NOMO-1 treated with dmso at 0.1 percent for 144 hours (cell line): ENCODE measurements at regions not wholly inside any gene's neighbourhood (a gene's known extent, or its start where the extent isn't known, plus 50 kb on each side); places are given as distances from the start of the nearest gene placed in this dataset.

Experiments
- DNase-seq: peaks from one replicate; lab custom pipeline; 2025; ENCODE audit not compliant: unreplicated experiment; lab: John Stamatoyannopoulos, UW

DNA sequence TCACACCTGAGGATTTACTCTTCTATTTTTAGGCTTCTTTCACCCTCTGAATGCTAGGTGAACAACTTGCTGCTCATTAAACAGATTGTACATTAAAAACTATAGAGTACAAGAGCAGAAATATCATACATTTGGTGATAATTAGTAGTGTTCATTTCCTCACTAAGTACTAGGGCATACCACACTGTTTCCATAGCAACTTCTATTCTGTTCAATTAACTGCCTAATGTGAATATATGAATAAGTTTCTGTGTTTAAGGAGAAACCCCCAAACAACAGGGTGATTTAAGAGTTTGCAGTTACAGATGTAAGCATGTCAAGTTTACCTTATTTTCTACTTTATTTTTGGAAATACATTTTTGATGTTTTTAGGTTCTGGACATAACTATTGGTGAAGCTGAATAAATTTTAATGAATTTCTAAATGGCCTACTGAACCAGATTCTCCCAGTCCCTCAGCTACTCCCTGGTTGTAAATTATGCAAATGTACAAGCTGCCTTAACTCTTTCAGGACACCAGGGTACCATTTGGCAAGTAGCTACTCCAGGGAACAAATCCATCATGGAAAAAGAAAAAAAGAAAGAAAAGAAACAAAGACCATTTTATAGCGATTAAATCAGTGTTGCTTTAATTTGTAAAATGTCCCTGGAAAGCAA is 199.8 kb upstream of the NAV3 start:
- DNase-seq, result no peak

DNA sequence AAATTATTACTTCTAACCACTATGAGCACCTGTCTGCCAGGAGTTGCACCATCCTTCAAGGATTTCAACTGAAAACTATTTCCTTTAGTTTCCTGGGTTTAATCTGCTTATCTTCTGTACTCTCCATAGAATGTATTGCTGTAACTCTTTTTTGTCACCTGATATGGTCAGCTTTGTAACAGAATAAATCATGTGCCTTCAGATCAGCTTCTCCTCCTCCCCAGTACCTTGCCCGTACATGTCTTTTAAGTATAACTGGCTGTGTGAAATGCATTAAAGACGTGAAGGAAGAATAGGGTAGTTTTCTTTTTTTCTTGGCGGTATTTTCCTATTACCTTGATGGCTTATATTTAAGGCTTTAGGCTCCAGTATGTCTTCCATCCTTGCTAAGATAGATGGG is 200.3 kb upstream of the NAV3 start:
- no peak for DNase-seq

DNA sequence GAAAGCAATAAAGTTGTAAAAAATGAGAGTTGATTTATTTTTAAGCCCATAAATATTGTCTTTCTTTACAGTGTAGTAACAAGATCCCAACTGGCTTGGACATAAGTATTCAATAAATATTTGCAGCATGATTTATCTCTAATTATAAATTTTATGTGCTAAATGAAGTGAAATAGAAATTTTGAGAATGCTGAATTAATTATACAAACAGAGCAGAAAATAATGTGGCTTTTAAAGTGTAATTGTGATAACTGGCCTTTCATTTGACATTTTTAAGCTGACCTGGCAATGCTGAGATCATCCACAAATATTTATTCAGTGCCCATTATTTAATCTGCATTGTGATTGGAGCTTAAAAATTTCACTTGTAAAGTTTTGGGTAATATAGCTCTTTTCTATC is 201.6 kb upstream of the NAV3 start:
- DNase-seq, result no peak

DNA sequence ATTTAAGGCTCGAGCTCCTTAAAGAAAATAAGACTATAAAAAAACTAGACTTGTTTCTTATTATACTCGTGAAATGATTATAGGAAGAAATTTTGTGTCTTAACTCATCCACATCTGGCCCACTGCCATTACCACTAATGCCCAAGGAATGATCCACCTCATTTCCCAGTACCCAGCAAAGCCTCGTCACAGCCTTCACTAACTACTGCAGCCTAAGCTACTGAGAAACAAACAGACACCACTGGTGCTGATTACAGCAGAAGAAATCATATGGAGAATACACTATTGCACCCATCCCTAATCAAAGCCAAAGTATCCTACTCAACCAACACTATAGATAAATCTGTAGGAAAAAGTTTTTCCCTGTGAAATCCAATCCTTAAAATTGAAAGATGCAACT is 205.3 kb upstream of the NAV3 start:
- DNase-seq, result no peak

DNA sequence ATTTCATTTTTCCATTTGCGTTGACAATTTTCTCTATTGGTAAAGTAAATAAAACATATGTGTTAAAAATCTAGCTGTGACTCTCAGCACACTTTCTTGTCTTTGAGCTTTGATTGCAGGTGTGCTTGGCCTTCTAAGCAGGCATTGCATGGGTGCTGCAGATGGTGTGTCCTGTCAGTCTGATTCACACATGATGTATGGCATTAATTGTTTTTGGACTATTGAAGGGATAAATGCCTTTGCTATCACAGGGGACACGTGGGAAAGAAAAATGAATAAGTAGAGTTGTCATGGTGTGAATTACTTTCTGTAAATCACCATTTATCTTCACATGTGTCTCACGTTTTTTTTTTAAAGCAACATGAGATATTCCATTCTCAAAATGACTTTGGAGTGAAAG is 211.3 kb upstream of the NAV3 start:
- no peak for DNase-seq

DNA sequence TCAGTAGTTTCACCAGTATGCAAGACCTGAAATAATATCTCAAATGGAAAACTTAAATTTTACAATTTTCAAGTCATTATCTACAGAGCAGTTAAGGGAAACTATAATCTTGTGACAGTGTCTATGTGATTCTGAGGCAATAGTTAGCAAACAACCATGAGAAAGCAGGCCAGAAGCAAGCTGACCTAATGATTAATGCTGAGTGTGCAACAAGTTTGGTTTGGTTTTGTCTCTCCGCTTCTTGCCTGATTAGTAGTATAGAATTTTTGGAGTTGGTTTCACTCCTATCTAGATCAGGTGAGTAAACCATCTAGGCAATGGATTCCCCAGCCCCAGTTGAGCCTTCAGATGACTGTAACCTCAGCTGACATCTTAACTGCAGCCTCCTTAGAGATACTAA is 212.9 kb upstream of the NAV3 start:
- DNase-seq, result no peak

DNA sequence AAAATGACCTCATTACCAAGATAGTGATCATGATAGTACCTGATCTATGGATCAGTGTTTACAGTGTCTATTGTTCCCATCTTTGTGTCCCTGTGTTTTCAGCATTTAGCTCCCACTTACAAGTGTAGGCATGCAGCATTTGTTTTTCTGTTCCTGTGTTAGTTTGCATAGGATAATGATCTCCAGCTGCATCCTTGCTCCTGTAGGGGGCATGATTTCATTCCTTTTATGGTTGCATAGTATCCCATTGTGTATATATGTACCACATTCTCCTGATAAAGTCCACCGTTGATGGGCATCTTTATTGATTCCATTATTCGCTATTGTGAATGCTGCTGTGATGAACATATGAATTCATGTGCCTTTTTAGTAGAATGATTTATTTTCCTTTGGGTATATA is 215.4 kb upstream of the NAV3 start:
- DNase-seq, result no peak

DNA sequence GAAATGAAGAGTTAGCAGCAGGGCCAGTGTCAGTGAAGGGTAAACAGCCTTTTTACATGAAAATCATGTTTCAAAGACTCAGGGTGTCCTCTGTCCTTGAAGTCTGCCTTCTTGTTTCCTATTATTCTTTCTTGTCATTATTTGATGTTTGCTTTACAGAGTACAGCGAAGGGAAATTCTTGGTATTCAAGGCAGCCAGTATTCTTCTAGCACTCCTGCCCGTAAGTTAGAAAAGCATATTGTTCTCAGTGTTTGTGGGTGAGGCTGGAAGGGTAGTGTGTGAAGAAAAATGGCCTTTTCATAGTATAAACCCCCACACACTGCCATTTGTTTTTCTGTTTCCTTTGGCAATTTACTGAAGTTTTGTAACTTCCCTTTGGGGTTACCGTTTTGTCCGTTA is 217.3 kb upstream of the NAV3 start:
- DNase-seq, result no peak

DNA sequence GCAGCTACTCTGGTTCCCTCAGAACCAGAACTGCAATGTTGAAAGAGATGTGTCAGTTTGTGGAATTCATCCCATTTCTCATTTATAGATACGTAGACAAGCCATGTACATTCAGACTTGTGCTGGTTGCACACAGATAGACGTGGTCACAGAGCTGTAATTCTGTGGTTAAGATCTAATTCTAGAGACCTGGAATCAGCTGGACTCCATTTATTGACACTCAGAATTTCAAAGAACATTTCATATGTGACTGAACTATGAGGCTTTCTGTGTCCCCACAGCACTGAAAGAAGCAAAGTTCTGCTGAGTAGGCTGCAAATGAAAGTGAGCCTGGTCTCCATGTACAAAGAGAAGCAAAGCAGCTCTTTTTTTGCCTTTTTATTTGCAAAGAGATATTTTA is 220.2 kb upstream of the NAV3 start:
- DNase-seq, result no peak

DNA sequence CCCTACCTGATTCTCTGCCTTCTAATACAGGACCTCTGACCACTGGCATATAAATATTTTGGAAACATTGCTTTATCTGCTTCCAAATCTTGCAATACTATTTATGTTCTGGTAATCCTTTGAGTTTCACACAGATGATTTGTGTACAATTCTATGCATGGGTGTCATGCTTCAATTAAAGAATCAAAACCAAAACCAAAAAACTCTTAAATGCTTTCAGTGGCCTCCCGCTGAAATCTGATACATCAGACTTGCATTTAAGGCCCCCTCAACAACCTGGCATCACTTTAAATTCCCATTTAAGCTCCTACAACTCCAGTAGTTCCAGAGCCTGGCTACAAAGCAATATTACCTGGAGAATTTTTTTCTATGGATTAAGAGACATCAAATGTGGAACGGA is 221.7 kb upstream of the NAV3 start:
- DNase-seq, result no peak

DNA sequence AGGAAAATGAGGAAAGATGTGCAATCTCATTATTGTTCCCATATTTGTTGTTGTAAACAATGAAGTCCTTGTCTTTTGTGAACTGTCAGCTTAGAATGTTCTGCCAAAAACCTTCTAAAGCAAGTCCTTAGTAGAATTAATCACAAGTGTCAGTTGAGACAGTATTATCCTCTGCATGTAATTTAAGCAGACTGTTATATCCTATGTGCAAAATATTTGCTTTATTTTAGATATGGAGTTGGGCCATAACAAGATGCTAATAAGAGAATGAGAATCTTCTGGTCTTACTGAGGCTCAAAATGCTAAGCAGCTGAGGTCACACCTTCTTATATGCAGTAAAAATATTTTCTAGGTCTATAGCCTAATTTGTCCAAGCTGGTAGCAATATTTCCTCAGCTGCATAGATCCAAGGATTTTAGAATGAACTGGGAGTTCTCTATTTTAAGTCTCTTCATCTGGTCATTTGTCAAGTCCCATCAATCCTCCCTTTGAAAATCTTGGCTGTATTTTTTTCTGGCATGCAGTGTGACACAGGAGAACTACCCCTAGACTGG is 222.3 kb upstream of the NAV3 start:
- DNase-seq, result no peak

DNA sequence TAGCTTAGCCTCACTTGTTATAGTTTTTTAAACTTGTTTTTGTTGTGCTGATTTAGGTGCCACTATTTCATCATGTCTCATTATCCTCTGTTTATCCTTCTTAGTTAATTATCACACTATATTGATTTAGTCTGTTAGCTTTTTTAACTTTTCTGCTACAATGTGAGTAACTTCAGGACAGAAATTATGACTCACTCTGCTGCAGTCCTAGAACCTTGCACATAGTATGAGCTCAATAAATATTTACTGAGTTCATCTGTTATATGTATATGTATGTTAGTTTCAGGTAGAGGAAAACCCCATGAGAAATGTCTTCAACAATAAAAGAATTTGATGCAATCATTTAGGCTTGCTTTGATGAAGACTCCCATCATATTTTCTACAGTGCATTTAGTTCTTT is 224.3 kb upstream of the NAV3 start:
- DNase-seq, result no peak

DNA sequence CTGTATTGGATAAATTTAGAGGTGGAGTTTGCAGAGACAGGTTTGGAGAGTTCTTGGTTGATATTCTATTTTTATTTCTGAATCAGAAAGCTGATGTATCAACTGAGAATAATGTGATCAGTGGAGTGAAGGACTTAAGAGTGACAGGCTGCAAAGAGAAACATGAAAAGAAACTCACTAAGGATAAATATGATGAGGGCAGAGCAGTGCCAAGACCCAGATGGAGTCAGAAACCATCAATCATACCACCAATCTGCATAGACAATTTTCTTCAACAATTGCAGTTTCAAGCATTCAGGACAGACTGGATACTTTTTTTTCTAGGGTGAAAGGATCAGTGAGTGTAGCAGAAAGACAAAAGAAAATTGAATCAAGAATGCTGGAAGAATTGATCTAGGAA is 226.7 kb upstream of the NAV3 start:
- DNase-seq, result no peak

DNA sequence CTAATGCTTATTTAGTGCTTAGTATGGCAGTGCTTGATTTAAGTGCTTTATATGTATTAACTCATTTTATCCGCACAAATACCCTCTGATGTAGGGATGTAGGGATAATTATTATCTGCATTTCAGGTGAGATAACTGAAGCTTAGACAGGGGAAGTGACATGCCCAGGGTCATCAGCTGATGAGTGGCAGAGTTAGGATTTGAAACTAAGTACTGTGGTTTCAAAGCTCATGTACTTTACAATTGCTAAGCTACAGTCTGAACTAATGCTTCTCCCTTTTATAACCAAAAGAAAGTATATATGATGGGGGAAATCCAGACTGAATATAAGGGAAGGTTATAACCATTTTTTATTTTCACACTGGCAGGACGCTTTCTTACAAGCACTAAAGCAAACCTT is 229.6 kb upstream of the NAV3 start:
- no peak for DNase-seq

DNA sequence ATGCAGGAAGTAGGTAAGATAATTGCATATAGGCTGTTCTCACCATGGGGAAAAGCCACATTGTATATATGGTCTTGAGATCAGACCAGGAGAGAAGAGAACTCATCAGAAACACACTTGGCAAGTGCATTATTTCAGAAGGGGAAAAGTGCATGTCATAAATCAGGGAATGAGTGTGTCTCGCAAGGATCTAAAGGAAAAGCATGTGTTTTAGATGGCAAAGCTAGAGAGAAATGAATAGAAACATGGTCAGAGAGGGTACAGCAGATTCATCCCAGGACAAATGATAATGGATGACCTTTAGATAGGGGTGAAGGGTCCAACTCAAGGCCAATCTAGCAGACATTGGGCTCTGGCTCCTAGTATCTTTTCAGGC is 230.2 kb upstream of the NAV3 start:
- DNase-seq, result no peak

DNA sequence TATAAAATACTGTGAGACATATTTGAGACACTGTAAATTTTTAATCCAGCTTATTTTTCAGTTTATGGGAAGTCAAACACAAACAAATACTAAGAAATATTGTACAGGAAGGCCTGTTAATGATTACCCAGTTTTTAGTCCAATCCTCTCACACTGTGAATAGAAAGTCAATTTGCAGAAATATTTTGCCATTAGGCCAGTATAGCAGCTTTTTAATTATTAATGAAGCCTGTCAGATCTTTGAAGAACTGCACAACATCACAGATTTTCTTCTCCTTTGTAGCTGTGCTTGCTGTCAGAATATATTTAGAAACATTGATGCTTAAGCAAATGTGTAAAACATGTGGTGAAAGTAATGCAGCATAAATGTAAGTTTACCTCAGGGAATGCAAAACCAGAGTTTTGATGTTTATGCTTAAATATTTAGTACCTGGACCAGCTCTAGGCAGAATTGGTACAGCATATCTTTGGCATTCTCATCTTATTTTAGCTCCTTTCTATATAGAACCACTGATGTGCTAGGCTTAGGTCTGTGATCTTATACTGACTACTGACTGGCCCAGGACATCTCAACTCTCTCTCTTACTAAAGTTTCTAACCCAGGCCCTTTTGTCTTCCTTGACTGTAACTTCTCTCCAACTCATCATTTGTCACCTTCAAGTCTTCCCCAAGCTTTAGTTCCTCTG is 230.8 kb upstream of the NAV3 start:
- DNase-seq, result no peak

DNA sequence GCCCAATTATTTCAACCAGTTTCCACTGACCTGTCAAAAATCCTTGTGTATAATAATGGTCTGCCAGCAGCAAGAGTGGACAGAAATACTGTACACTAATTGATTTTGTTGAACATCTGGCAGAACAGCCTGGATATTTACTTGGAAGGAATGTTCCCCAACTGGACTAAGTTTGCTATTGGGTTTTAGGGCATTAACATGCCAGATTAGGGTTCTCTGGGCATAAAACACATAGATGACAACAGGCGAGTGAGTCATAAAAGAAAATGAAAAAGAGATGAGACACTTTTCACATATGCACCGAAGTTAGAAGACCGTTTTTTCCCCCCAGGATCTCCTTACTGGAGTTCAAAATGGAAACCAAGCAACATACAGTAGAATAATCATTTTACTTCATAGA is 236.3 kb upstream of the NAV3 start:
- no peak for DNase-seq

DNA sequence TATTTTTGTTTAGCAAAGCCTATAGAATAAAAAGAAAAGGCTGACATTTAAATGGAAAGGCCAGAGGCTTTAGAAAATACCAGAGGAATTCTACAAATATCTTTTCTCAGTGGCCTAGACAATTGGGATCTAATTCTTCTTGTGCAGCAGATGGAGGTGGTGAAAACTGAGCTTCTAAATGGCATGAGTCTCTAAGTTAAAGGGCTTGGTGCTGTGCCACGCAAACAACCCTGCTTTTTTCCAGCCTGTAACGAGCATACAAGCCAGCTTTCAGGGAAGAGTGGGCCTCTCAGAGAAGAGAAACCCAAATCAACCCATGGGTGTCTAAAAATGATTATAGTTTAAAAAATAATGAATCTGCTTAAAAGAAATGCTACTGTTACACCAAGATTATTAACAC is 237.9 kb upstream of the NAV3 start:
- DNase-seq, result no peak

DNA sequence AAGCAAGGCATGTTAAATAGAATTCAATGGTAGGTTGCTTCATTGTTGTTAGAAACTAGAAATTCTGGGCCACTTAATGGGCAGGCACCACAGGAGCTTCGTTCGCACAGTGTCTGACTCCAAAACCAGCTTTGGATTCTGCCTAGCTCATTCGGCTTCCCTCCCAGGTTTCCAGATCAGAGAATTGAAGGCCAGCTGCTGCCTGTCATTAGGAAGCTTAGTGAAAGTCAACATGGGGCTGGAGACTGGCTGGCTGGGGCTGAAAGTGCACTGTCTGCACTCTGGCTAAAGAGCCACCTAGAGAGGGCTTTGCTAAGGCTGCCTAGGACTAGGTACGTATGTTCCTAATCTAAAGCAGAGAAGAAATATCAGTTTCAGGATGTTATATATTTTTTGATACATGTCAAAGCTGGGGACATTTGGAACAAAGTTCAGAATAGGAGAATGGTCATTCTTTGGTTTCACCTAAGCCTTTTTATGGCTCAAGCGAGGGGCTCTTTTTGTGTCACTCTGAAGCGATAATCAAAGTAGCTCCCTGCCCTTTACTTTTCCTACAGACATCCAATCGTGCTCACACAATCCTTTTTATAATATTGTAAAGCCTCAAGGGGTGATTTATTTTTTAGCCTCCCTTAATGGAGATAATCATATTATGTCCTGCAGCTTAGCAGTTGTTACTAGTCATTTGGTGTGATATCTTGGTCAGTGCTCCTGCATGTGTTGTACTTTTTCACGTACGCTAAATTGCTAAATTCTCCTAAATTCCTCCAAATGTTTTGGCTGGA is 238.5 kb upstream of the NAV3 start:
- no peak for DNase-seq

DNA sequence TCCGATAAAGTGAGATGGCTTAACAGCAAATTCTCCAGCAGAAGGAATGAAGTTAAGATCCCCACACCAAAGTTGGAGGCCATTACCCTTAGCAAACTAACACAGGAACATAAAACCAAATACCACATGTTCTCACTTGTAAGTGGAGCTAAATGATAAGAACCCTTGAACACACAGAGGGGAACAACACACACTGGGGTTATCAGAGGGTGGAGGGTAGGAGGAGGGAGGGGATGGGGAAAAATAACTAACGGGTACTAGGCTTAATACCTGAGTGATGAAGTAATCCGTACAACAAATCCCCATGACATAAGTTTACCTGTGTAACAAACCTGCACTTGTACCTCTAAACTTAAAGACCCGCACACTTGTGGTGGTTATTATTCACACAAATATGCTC is 240.4 kb upstream of the NAV3 start:
- no peak for DNase-seq

DNA sequence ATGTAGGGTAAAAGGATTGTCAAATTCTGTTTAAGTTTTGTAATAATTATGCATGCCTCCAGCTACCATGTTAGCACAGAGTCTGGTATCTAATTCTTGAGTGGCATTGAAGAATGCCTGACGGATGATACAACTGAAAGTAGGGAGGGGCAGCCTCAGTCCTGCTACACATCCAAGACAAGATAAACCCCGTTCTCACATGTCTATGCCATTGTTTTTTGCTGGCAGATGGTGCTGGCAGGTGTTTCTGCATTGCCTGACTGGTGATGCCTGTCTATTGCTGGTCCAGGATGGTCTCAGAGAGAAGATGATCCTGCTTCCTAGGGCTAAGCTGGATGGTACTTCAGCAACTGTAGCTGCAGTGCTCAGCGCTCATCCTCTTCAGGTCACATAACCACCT is 245.8 kb upstream of the NAV3 start:
- DNase-seq, result no peak
